Spleen (tissue), 7 donors: ENCODE measurements at regions not wholly inside any gene's neighbourhood (a gene's known extent, or its start where the extent isn't known, plus 50 kb on each side); places are given as distances from the start of the nearest gene placed in this dataset.

Source experiments
- CTCF ChIP-seq, 11 experiments: fragments of 200-600 bp in 7 of 11; fragments of 450-650 bp in 4 of 11; sonication (generic) in 4 of 11; IDR thresholded peaks in 8 of 11; conservative IDR thresholded peaks in 3 of 11; 1 replicate in 7 of 11; 2 replicates in 4 of 11; pipeline versions ENCODE4 v1.4.0 to v1.8.0; 2016 to 2021; ENCODE audit warnings: antibody characterized with exemption in 11 of 11, inconsistent platforms in 4 of 11, mild to moderate bottlenecking in 1 of 11
- POLR2AphosphoS5 ChIP-seq, 3 donors: sonication (generic); formaldehyde crosslinking; IDR thresholded peaks; one replicate each; pipeline ENCODE4 v1.5.1; 2017; ENCODE audit warnings: antibody characterized with exemption in 3 of 3
- donor health status: DM: no; HTN: no; CAD: no; lungs with moderate emphysema.
- donor health status: DM: no; HTN: no; CAD: no.
- donor health status: DM: no; HTN: no; CAD: no.

- no peak for TF ChIP-seq CTCF (IDR thresholded peaks at IDR 0.05 in 8 of 11, conservative IDR thresholded peaks at IDR 0.05 in 3 of 11)
- TF ChIP-seq POLR2AphosphoS5 (IDR thresholded peaks at IDR 0.05): no peak
Measured at GRCh38 chr13:91135968-91136367, 211.5 kb upstream of the MIR17HG start.
